Keratinocyte (primary cell): ENCODE measurements at regions not wholly inside any gene's neighbourhood (a gene's known extent, or its start where the extent isn't known, plus 50 kb on each side); places are given as distances from the start of the nearest gene placed in this dataset.

Source experiments
- CTCF ChIP-seq, 3 experiments: IDR thresholded peaks in 1 of 3; conservative IDR thresholded peaks in 1 of 3; optimal IDR thresholded peaks in 1 of 3; 2 replicates in 2 of 3; 3 replicates in 1 of 3; pipeline versions ENCODE3 to v1.5.1; 2011; ENCODE audit warnings: low read length in 3 of 3, mild to moderate bottlenecking in 3 of 3, moderate library complexity in 2 of 3, control low read depth in 1 of 3, inconsistent platforms in 1 of 3; ENCODE audit not compliant: insufficient read depth in 2 of 3; ENCODE audit errors: extremely low read depth in 1 of 3
- EZH2 ChIP-seq: IDR thresholded peaks from one replicate; pipeline ENCODE4 v1.6.1; 2012; ENCODE audit warnings: inconsistent platforms, mild to moderate bottlenecking, low read length, moderate library complexity

GRCh38 chr5:28743716-28744110, 1705.3 kb upstream of the CDH9 start:
- TF ChIP-seq EZH2: no peak
- no peak for TF ChIP-seq CTCF (optimal IDR thresholded peaks at IDR 0.05 in 1 of 3, IDR thresholded peaks at IDR 0.05 in 1 of 3, conservative IDR thresholded peaks at IDR 0.05 in 1 of 3; ENCODE audit: extremely low read depth in 1 of 3, insufficient read depth in 2 of 3, low read length in 3 of 3)
